ENCODE measurements at regions not wholly inside any gene's neighbourhood (a gene's known extent, or its start where the extent isn't known, plus 50 kb on each side); places are given as distances from the start of the nearest gene placed in this dataset.

DNA sequence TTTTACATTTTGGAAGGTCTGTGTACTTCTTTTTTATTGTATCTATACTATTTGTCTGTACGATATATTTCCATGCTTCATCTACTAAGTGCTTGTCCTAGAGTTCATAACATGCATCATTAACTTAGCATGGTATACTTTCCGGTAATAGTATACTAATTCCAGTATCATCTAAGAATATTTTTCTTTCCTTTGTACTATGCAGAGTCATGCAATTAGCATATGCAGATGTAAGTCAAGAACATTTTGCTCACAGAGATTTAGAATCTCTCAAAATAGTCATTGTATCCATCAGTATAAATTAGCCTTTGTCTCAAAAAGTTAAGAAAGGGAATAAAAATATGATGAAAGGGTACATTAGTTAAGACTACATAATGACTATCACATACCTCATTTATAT, 770.4 kb upstream of the GRAMD2B start:
- no peak for TF ChIP-seq RXRA (IDR thresholded peaks at IDR 0.05)
- no peak for TF ChIP-seq EGR1 (IDR thresholded peaks at IDR 0.05; ENCODE audit: low read depth in 2 of 2)
- TF ChIP-seq, protein P1, sequence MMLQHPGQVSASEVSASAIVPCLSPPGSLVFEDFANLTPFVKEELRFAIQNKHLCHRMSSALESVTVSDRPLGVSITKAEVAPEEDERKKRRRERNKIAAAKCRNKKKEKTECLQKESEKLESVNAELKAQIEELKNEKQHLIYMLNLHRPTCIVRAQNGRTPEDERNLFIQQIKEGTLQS (IDR thresholded peaks at IDR 0.05) = no peak
- TF ChIP-seq JUND (IDR thresholded peaks at IDR 0.05) = no peak
- no peak for TF ChIP-seq FOXA2 (IDR thresholded peaks at IDR 0.05)
- TF ChIP-seq TAF1 (conservative IDR thresholded peaks at IDR 0.05) = no peak
- TF ChIP-seq YY1 (IDR thresholded peaks at IDR 0.05) = no peak
- TF ChIP-seq SP1 (IDR thresholded peaks at IDR 0.05) = no peak
- TF ChIP-seq, protein P2, sequence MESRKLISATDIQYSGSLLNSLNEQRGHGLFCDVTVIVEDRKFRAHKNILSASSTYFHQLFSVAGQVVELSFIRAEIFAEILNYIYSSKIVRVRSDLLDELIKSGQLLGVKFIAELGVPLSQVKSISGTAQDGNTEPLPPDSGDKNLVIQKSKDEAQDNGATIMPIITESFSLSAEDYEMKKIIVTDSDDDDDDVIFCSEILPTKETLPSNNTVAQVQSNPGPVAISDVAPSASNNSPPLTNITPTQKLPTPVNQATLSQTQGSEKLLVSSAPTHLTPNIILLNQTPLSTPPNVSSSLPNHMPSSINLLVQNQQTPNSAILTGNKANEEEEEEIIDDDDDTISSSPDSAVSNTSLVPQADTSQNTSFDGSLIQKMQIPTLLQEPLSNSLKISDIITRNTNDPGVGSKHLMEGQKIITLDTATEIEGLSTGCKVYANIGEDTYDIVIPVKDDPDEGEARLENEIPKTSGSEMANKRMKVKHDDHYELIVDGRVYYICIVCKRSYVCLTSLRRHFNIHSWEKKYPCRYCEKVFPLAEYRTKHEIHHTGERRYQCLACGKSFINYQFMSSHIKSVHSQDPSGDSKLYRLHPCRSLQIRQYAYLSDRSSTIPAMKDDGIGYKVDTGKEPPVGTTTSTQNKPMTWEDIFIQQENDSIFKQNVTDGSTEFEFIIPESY (IDR thresholded peaks at IDR 0.05) = no peak
- Histone ChIP-seq H3K9ac (ENCODE audit: low read depth in 1 of 2, low read length in 2 of 2) (no peak overlapping the region), H3K4me3 (ENCODE audit: low read depth in 1 of 3, low read length in 3 of 3) (no peak overlapping the region), H3K36me3 (ENCODE audit: control insufficient read depth in 4 of 4, insufficient read depth in 3 of 4, low read depth in 1 of 4, low read length in 3 of 4) (no peaks in the 10 kb centered on the region), H3K4me1 (ENCODE audit: control insufficient read depth in 4 of 4, insufficient read depth in 4 of 4, low read length in 3 of 4) (no peaks in the 10 kb centered on the region), H3K27ac (ENCODE audit: low read depth in 1 of 2, low read length in 2 of 2) (no peak overlapping the region), H3K27me3 (ENCODE audit: control insufficient read depth in 4 of 4, insufficient read depth in 4 of 4, low read length in 3 of 4) (no peaks in the 10 kb centered on the region), H3K9me3 (ENCODE audit: control insufficient read depth in 4 of 4, low read length in 3 of 4) (peaks cover 0 to 3% (median 0%) of the 10 kb centered on the region in 4 donors)
- DNase-seq (ENCODE audit: low spot score) = no peak
- WGBS = 97% methylated on average over 2 of the region's 2 CpGs

DNA sequence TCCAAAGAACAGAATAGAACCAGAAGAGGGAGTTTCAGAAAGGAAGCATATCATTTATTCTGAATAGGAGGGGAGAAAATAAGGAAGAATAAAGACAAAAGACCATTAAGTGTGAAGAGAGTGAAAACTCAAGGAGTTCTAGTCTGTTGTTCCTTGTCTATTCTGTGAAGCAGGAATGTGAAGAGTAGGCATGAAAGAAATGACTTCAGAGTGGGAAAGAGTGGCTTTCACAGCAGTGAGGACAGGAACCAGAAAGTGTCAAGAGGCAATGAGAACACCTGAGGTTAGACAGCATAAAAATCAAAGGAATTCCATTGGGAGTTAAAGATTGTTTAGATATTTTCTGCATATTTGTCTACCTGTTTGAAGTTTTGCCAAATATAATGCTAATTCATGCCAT, 768.8 kb upstream of the GRAMD2B start:
- no peaks in the 10 kb centered on the region for H3K27me3 ChIP-seq (ENCODE audit: control insufficient read depth in 4 of 4, insufficient read depth in 4 of 4, low read length in 3 of 4)
- H3K4me3 ChIP-seq (ENCODE audit: low read depth in 1 of 3, low read length in 3 of 3) = no peak overlapping the region
- no peaks in the 10 kb centered on the region for H3K9me3 ChIP-seq (ENCODE audit: control insufficient read depth in 4 of 4, low read length in 3 of 4)
- no peak for TF ChIP-seq RXRA (IDR thresholded peaks at IDR 0.05)
- TF ChIP-seq TAF1 (conservative IDR thresholded peaks at IDR 0.05) = no peak
- TF ChIP-seq JUND (IDR thresholded peaks at IDR 0.05) = no peak
- TF ChIP-seq EGR1 (IDR thresholded peaks at IDR 0.05; ENCODE audit: low read depth in 2 of 2) = no peak
- TF ChIP-seq HNF4G (IDR thresholded peaks at IDR 0.05) = no peak
- TF ChIP-seq FOXA1 (IDR thresholded peaks at IDR 0.05) = no peak
- TF ChIP-seq GABPA (IDR thresholded peaks at IDR 0.05 in 1 of 2, conservative IDR thresholded peaks at IDR 0.05 in 1 of 2) = no peak
- TF ChIP-seq HNF4A (conservative IDR thresholded peaks at IDR 0.05) = no peak
- TF ChIP-seq, protein P3, sequence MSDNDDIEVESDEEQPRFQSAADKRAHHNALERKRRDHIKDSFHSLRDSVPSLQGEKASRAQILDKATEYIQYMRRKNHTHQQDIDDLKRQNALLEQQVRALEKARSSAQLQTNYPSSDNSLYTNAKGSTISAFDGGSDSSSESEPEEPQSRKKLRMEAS (IDR thresholded peaks at IDR 0.05) = no peak
- TF ChIP-seq, protein P4, sequence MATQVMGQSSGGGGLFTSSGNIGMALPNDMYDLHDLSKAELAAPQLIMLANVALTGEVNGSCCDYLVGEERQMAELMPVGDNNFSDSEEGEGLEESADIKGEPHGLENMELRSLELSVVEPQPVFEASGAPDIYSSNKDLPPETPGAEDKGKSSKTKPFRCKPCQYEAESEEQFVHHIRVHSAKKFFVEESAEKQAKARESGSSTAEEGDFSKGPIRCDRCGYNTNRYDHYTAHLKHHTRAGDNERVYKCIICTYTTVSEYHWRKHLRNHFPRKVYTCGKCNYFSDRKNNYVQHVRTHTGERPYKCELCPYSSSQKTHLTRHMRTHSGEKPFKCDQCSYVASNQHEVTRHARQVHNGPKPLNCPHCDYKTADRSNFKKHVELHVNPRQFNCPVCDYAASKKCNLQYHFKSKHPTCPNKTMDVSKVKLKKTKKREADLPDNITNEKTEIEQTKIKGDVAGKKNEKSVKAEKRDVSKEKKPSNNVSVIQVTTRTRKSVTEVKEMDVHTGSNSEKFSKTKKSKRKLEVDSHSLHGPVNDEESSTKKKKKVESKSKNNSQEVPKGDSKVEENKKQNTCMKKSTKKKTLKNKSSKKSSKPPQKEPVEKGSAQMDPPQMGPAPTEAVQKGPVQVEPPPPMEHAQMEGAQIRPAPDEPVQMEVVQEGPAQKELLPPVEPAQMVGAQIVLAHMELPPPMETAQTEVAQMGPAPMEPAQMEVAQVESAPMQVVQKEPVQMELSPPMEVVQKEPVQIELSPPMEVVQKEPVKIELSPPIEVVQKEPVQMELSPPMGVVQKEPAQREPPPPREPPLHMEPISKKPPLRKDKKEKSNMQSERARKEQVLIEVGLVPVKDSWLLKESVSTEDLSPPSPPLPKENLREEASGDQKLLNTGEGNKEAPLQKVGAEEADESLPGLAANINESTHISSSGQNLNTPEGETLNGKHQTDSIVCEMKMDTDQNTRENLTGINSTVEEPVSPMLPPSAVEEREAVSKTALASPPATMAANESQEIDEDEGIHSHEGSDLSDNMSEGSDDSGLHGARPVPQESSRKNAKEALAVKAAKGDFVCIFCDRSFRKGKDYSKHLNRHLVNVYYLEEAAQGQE (IDR thresholded peaks at IDR 0.05) = no peak
- no peak for TF ChIP-seq NR2F2 (IDR thresholded peaks at IDR 0.05)
- no peak for TF ChIP-seq SP1 (IDR thresholded peaks at IDR 0.05)
- TF ChIP-seq YY1 (IDR thresholded peaks at IDR 0.05) = no peak
- TF ChIP-seq, protein P2 (IDR thresholded peaks at IDR 0.05) = no peak
- no peak for DNase-seq (ENCODE audit: low spot score)
- H3K36me3 ChIP-seq (ENCODE audit: control insufficient read depth in 4 of 4, insufficient read depth in 3 of 4, low read depth in 1 of 4, low read length in 3 of 4) = no peaks in the 10 kb centered on the region
- H3K27ac ChIP-seq (ENCODE audit: low read depth in 1 of 2, low read length in 2 of 2) = no peak overlapping the region
- no peak overlapping the region for H3K9ac ChIP-seq (ENCODE audit: low read depth in 1 of 2, low read length in 2 of 2)
- H3K4me1 ChIP-seq (ENCODE audit: control insufficient read depth in 4 of 4, insufficient read depth in 4 of 4, low read length in 3 of 4) = no peaks in the 10 kb centered on the region

Measured in liver (tissue), 7 donors.